NB4 (cell line): ENCODE measurements at regions not wholly inside any gene's neighbourhood (a gene's known extent, or its start where the extent isn't known, plus 50 kb on each side); places are given as distances from the start of the nearest gene placed in this dataset.

Experiments used
- DNase-seq: peaks from one replicate; pipeline ENCODE4 v3.0.0; 2010; ENCODE audit warnings: low read depth
- H3K4me3 ChIP-seq: one replicate; pipeline ENCODE4 v1.5.1; 2011; ENCODE audit warnings: mild to moderate bottlenecking, low read depth, low read length, moderate library complexity
- CTCF ChIP-seq: IDR thresholded peaks from one replicate; pipeline ENCODE4 v1.5.1; 2012; ENCODE audit warnings: low read depth, low read length
- MYC ChIP-seq: IDR thresholded peaks from 2 replicates; pipeline ENCODE4 v1.6.1; 2011; ENCODE audit warnings: low read depth, low read length
- POLR2A ChIP-seq: IDR thresholded peaks from 2 replicates; pipeline ENCODE4 v1.6.1; 2011; ENCODE audit warnings: mild to moderate bottlenecking; ENCODE audit not compliant: insufficient read length; ENCODE audit errors: extremely low read depth
- TF ChIP-seq, protein P1 (sequence below): IDR thresholded peaks from 2 replicates; pipeline ENCODE4 v1.6.1; 2011; ENCODE audit warnings: low read depth, low read length

DNA sequence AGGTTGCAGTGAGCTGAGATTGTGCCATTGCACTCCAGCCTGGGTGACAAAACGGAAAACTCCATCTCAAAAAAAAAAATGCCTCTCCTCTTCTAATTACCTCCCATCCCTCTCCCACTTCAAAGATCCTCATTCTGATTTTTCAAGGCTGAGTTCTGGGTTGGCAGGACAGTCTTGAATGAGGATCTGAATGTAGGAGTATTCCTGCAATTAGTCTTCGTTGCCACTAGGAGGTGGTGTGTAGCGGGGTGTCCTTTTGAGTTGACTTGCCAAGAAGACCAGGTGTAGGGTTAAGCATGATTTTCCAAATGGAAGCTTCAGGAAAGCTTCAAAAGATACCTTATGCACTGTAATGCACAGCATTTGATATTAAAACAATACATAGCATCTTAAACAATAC is 169.9 kb downstream of the ASMT start:
- H3K4me3 ChIP-seq: no peak overlapping the region
- no peak for DNase-seq
- TF ChIP-seq POLR2A (no peak), CTCF (peak; percentile 12)

GRCh38 chrX:1788300-1788911 is 173.5 kb downstream of the ASMT start:
- DNase-seq: no peak
- TF ChIP-seq MYC: no peak
- no peak for TF ChIP-seq CTCF
- TF ChIP-seq, protein P1, sequence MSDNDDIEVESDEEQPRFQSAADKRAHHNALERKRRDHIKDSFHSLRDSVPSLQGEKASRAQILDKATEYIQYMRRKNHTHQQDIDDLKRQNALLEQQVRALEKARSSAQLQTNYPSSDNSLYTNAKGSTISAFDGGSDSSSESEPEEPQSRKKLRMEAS: no peak
- TF ChIP-seq POLR2A: no peak
- H3K4me3 ChIP-seq: no peak overlapping the region

DNA sequence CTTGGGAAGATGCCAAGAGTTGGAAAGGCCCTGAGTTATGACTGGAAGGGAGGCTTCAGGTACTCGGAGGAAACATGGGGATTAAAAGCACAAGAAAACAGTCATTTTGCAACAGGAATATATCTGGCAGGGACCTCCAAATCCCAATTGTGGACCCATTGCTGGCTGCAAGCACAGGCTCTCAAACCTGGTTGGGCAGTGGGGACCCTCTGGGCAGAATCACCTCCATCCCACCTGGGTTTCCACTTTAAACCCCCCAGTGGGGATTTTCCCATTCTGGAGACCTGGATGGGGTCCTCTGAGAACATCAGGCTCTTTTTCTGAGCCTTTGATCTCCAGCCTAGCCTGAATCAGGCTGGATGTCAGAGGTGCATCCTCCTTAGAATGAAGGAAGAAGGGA is 177.8 kb downstream of the ASMT start:
- H3K4me3 ChIP-seq: no peak overlapping the region
- DNase-seq: no peak
- TF ChIP-seq MYC (no peak), POLR2A (no peak), CTCF (no peak)
- TF ChIP-seq, protein P1: no peak

- no peak for DNase-seq
- TF ChIP-seq, protein P1: no peak
- TF ChIP-seq POLR2A (no peak), MYC (no peak), CTCF (no peak)
- no peak overlapping the region for H3K4me3 ChIP-seq
Measured at GRCh38 chrX:1794586-1794985, 179.7 kb downstream of the ASMT start.

- DNase-seq: no peak
- H3K4me3 ChIP-seq: no peak overlapping the region
- no peak for TF ChIP-seq CTCF
- no peak for TF ChIP-seq MYC
- TF ChIP-seq POLR2A: no peak
- TF ChIP-seq, protein P1: no peak
Measured at GRCh38 chrX:1802912-1803311, 188.1 kb downstream of the ASMT start.

DNA sequence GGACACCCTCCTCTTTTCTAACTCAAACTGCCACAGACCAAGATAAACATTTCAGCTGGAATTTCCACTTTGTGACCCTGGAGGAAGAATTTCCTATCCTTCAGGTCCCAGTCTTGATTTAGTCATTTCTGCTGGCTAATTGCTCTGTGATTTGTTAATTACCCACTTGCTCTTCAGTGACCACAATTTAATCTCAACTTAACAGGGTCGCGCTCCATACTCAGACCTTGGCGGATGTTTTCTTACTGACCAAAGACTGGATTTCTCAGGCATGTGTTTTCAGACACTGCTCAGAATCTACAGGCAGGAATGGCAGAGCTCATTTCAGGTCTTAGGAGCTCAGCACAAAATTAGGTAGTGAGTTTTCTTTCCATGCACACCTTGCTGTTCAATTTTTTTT is 188.9 kb downstream of the ASMT start:
- no peak for DNase-seq
- TF ChIP-seq POLR2A (no peak), MYC (no peak), CTCF (no peak)
- TF ChIP-seq, protein P1: no peak
- no peak overlapping the region for H3K4me3 ChIP-seq
